ENCODE measurements at regions not wholly inside any gene's neighbourhood (a gene's known extent, or its start where the extent isn't known, plus 50 kb on each side); places are given as distances from the start of the nearest gene placed in this dataset.

DNA sequence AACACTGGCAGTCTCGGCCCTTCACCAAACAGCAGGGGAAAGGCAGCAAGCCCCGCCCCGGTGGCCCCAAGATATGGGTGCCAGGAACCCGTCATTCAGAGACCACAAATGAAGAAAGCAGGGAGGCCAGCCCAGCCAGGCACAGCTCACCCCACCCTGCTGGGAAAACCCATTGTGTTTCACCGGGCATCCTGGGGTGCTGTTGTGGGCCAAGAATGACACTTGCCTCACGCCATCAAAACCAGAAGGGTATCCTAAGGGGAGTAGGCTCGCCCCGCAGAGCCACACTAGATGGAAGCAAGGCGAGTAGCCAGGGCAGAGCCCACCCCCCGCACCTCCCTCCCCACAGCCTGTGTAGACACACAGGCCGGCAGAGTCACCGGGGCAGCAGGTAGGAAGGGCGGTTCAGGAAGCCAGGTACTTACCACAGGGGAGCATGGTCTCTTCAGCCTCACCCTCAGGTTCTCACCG is 72.5 kb upstream of the KCNMA1 start:
- DNase-seq = no peak

- DNase-seq = no peak
Observed at GRCh38 chr10:77707570-77707969, 70.0 kb upstream of the KCNMA1 start.

DNA sequence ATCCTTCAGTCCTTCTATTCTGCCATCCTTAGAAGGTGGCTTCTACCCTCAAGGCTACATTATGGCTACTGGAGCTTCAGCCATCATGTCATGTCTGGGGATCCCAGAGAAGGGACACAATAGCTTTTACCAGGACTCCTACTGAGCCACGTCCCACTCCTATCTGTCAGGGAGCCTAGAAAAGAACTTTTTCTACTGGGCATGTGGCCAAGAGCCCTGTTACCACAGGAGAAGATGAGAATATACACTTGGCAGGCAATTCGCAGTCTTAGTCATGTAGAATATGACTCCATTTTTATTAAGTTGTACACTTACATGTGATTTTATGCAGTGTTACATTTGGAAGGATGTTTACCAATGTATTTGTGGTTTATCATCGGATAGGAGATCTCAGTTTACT is 64.6 kb upstream of the KCNMA1 start:
- peak; percentile 49 for DNase-seq

DNA sequence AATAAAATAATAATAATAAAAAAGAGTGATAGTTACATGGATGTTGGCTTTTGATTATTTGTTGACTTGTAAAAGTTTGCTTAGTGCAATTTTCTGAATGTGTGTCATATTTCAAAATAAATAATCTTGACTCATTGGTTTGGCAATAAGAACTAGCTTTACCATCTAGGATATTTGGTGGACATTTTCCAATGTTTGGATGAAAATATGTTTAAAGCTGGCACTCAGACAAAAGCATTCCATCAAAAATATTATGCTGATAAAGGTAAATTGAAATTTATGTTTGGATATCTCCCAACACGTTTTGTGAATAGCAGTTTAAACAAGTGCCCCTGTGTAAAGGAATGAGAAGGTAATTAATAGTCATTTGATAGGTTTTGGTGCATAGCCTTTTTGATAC is 62.5 kb upstream of the KCNMA1 start:
- no peak for DNase-seq

GRCh38 chr10:77699080-77699645 is 61.6 kb upstream of the KCNMA1 start:
- no peak for DNase-seq

- DNase-seq = no peak
Observed at GRCh38 chr10:77698267-77698931, 60.8 kb upstream of the KCNMA1 start.

DNA sequence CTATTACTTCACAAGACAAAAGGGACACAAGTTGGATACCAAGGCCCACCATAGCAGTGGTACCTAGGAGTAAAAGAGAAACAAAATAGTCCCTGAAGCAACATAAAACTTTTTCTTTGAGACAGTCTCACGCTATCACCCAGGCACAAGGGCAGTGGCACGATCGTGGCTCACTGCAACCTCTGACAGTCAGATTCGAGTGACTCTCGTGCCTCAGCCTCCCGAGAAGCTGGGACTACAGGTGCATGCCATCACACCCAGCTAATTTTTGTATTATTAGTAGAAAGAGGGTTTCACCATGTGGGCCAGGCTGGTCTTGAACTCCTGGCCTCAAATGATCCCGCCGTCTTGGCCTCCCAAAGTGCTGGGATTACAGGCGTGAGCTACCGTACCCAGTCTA is 59.0 kb upstream of the KCNMA1 start:
- no peak for DNase-seq

- DNase-seq = no peak
Observed at GRCh38 chr10:77695186-77695585, 57.6 kb upstream of the KCNMA1 start.

- DNase-seq = no peak
Observed at GRCh38 chr10:77692782-77693181, 55.2 kb upstream of the KCNMA1 start.

DNA sequence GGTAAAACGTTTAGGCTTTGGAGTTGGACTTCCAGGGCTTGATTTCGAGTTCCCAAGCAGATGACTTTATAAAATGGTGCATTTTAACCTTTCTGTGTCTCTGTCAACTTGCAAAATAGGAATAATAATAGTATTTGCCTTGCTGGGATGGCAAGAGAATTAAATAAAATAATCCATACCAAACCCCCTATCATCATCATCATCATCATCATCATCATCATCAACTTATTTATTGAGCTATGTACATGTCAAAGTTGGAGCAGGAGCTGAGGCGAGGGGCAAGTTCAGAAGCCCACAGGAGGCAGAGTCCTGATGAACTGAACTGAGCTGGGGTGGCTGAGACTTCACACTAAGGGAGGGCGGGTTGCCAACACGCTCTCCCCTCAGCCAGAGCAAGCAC is 51.7 kb upstream of the KCNMA1 start:
- DNase-seq = no peak

GRCh38 chr10:77687621-77688020 is 50.0 kb upstream of the KCNMA1 start:
- DNase-seq = no peak

Measured in NCI-H446 treated with DMSO at 0.1 percent for 48 hours (cell line).